ENCODE measurements at regions not wholly inside any gene's neighbourhood (a gene's known extent, or its start where the extent isn't known, plus 50 kb on each side); places are given as distances from the start of the nearest gene placed in this dataset.
"Not testable (repeated sequence)": the region's sequence is repeated elsewhere in the genome, so short reads cannot be mapped to it uniquely, and the experiment has no call there.

DNA sequence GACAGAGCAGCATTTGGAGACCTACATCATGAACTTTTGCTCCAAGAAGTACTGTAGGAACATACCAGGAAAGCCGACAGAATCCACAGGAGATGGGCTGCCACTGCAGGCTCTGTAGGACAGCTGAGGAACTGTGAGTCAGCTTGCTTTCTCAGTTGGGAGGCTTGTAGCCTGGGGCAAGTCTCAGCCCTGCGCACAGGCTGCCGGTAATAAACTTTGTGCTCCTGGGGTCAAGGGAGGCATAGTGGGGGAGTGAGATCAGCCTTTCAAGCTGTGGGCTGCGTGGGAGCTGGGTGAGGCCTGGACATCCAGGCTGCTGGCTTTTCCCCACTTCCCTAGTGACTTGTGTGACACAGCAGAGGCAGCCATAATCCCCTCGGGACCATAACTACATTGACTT, 718.0 kb upstream of the CDH10 start:
- no peak for DNase-seq

DNA sequence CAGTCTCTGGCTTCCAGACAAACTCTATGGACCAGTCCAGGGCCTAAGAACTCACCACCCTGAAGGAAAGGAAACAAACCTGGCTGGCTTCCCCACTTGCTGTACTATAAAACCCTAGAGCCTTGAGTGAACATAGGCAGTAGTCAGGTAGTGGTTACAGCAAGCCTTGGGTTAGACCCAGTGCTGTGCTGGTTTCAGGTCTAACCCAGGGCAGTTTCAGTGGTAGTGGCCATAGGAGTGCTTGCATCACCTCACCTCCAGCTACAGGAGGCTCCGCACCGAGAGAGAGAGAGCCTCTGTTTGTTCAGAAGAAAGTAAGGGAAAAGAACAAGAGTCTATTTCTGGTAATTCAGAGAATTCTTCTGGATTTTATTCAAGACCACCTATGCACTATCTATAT, 714.1 kb upstream of the CDH10 start:
- DNase-seq: no peak

DNA sequence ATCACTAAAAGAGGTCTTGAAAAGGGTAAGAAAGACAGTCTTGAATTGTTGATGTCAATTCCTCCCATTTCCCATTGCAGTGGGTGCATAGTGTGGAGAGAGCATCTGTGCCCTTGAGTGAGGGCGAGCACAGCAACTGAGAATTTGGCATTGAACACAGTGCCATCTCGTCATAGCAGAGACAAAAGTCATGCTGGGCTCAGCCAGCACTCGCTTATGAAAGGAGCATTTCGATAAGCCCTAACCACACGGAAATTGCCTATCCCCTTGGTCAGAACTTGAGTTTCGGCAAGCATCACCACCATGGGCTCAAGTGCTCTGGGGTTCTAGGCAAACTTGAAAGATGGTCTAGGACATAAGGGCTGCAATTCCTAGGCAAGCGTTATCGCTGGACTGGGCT, 712.8 kb upstream of the CDH10 start:
- no peak for DNase-seq

DNA sequence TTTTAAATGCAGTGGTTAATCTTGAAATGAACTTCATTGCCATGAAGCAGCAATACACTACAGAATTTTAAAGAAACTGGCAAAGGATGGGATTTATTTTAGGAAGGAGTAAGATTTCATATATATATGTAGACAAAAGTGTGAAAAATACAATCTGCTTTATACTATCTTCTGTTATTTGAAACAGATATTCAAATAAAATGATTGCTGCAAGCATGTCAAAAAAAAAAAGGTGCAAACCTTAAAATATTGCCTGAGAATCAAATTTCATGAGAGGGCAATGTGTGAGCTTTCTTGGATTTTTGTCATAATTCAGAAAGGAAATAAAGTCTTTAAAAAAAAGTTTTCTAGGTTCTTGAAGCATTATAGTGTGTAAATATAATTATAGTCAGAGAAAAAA, 705.0 kb upstream of the CDH10 start:
- DNase-seq: no peak

DNA sequence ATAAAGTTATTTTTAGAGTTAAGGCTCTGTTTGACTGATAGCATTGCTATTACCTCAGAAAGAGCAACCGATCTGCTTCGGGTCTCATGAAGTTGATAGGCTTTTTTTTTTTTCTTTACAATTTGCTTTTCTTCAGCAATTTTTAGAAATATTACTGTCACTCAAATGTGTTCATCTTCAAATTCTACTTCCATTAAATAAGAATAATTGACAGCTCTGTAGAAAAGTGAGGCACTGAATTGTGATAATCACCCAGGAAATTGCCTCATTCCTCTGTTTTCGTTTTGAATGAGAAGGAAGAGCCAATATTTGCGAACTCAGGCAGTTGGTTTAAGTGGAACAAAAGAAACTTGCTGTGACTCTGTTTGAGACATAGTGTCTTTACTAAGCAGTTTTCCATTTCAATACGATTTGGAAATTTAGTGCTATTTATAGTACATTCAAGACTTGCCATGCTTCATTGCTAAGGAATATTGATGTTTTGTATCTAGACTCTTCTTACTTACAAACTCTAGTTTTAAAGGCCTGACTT, 700.5 kb upstream of the CDH10 start:
- no peak for DNase-seq

DNA sequence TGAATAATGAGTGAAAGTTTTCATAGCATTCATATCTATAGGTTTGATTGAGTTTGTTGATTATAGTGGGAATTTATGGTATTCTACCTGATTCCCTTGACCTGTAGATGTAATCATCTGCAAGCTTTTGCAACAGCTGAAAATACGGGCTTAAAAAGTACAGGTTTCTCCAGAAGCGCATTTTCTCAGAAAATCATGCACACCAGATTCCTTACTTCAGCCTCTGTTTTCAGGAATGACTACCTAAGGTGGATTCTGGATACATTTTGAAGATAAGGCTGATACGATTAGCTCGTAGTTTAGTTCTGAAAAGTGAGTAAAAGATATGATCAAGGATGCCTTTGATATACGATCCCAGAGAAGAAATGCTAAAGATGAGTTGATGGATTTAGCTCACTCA, 694.8 kb upstream of the CDH10 start:
- no peak for DNase-seq

DNA sequence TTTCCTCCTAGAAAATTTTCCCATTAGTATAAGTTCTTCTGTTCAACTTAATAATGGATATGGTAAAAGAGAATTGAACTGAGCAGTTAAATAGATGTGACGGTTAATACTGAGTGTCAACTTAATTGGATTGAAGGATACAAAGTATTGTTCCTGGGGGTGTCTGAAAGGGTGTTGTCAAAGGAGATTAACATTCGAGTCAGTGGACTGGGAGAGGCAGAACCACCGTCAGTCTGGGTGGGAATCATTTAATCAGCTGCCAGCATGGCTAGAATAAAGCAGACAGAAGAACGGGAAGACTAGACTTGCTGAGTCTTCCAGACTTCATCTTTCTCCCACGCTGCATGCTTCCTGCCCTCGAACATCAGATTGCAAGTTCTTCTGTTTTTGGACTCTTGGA, 689.6 kb upstream of the CDH10 start:
- no peak for DNase-seq

DNA sequence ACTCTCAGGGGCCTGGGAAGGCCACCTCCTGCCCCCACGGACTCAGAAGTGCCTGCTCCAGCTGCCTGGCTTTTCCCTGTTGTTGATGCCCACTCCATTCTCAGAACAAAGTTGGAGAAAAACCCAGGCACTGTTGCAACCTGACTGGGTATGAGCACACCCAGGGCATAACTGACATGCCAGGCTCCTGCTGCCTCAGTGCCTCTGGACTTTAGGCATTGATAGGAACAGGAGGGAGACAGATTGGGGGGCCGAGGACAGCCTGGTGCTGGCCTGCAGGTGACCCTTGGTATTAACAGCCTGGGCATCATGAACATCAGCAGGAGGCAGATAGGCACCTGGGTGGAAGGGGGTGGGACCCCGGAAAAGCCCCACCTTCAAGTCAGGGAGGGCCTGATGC, 685.9 kb upstream of the CDH10 start:
- DNase-seq: no peak

DNA sequence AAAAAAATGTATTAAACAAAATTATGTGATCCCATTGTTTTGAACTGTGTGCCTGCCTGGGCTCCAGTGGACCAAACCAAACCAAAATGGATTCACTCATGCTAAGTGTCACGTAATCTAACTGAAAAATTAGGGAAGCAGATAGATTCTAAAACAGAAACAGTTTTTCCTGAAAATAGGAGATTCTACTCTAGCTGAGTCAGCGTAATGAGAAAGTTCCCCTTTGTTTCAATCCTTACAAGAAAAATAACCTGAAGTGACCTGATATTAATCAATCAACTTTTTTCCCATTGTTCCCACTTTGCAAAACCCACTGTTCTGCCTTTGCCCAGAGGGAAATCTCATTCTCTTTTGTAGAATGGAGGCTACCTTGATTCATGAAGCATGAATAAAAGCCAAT, 682.4 kb upstream of the CDH10 start:
- no peak for DNase-seq

DNA sequence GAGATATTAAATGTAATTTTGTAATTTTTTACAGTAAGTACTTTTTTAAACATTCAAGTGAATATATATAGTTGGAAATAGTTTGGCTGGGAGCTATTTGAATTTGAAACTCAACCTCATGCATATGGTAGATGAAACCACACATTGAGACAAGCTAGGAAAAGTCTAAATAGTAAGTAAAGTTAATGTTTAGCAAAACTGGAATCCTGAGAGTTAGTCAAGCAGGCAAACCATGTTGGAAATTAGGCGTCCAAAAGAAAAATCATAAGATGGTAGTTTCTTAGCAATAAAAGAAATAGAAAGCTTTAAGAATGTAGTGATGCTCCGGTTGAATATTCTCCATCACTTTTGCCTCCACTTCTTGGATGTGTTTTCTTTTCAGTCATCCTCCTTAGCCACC, 657.1 kb upstream of the CDH10 start:
- DNase-seq: no peak

DNA sequence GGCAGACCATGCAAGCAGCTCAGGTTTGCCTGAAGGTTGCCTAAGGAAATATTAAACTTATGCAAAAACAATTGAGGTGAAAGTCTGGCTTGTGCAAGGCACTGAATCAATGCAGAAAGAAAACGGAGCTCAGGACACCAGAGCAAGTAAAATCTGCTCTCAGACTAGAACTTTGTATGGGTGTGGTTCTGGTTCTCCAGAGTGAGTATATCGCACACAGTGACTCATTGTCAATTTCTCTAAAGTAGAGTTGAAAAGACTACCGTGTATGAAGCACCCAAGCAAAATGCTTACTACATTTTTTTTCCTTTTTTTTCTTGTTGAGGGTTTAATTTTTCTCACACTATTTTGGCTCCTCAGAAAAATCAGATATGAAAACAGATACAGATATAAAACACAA, 650.3 kb upstream of the CDH10 start:
- DNase-seq: no peak

DNA sequence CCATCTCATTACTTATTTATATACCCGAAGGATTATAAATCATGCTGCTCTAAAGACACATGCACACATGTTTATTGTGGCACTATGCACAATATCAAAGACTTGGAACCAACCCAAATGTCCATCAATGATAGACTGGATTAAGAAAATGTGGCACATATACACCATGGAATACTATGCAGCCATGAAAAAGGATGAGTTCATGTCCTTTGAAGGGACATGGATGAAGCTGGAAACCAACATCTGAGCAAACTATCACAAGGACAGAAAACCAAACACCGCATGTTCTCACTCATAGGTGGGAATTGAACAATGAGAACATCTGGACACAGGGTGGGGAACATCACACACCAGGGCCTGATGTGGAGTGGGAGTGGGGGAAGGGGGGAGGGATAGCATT, 645.0 kb upstream of the CDH10 start:
- DNase-seq: not testable (repeated sequence)

DNA sequence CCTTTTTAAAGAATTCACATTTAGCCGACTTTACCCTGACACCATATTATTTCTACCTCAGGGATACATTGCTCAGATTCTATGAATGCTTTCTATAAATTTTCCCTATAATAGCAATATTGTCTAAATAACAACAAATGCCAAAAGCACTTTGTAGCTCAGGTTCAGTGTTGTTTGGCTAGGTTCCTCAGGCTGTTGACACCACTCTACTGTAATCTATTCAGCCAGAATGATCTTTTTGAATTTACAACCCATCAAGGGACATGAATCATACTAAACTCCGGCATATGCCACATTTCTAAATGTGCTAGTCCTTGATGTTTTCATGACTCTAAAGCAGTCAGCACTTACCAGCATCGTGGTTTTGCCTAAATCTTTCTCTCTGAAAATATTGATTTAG, 641.5 kb upstream of the CDH10 start:
- no peak for DNase-seq

DNA sequence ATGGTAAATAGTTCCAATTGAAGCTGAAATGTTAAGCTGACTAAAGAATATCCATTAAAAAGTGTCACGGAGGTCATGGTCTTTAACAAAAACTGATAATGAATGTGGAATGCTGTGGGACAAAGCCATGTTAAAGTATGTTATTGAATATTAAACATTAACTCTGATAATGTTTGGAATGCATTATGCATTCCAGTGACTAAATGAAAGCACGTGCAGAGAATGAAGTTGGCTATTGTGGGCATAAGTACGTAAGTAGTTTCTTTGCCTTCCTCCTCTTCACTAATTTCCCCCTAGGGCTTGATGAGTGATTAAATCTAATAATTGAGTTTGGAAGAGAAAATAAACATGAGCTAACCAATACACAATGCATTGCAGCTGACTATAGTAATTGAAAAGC, 640.4 kb upstream of the CDH10 start:
- DNase-seq: no peak

DNA sequence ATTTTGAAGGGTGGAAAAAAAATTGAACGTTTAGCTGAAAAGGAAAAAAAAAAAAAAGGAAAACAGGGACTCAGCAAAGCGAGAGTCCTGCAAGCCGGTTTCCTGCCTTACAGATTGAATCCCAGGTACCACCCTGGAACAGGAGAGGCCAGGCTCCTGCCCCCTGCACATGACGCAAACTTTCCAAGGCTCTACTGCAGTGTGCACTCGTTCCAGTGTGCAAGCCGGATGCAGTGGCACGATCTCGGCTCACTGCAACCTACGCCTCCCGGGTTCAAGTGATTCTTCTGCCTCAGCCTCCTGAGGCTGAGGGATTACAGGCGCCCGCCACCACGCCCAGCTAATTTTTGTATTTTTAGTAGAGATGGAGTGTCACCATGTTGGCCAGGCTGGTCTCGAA, 618.7 kb upstream of the CDH10 start:
- not testable (repeated sequence) for DNase-seq

DNA sequence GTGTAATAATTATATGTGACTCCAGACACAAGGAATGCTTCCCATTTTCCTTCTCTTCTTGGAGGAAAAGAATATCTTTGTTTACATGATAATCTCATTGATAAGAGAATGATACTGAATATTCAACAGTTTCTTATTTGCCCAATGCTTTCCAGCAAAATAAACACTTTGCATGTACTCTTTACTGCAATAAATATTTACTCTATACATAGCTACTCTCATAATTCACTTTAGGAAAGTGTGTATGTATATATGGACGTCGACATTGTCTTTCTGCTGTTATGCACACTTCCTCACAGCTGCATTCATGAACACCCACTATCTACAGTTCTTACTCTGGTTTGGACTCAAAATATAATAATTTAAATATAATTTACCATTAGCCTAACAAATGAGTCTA, 617.4 kb upstream of the CDH10 start:
- DNase-seq: no peak

DNA sequence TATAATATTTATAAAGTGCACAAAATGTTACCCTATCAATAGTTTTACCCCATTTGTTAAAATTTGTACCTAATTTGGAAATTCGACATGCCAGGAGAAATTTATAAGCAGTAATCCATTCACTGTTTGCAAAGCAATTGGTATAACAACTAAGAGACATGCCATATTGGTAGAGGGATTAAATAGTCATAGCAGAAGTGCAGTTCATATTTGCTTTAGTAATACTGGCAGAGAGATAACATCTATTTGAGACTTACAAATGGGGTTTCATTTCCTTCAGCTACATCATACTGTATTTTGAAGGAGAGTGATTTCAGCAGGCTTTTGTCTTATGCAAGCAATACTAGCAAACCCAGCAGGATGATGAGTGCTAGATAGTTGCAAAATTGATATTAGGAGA, 610.4 kb upstream of the CDH10 start:
- DNase-seq: no peak

DNA sequence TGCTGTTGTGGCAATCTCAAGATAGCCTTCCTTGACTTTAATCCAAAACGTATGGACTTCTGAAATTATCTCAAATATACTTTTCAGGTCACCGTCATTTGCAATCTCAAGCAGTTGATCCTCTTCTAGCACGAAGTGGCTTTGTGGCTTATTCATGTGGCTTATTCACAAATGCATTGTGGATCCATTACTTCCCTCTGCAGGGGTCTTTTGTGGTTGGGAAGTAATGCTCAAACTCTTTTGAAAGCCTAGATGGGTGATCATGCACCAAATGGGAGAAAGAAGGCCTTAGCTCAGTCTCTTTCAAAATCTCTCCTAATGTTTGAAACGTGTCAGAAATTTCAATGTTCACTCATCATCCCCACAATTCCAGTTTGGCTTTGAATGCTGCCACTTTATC, 597.2 kb upstream of the CDH10 start:
- no peak for DNase-seq

DNA sequence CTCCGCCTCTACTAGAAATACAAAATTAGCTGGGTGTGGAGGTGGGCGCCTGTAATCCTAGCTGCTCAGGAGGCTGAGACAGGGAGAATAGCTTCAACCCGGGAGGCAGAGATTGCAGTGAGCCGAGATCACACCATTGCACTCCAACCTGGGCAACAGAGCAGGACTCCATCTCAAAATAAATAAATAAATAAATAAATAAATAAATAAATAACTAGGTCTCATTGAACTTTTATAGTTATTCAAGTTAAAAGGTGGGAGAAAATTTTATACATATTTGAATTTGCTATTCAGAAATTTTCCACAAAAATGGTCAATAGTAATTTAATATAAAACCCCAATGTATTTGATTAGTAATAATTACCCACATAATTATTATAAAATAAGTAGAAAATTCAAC, 593.9 kb upstream of the CDH10 start:
- DNase-seq: not testable (repeated sequence)

DNA sequence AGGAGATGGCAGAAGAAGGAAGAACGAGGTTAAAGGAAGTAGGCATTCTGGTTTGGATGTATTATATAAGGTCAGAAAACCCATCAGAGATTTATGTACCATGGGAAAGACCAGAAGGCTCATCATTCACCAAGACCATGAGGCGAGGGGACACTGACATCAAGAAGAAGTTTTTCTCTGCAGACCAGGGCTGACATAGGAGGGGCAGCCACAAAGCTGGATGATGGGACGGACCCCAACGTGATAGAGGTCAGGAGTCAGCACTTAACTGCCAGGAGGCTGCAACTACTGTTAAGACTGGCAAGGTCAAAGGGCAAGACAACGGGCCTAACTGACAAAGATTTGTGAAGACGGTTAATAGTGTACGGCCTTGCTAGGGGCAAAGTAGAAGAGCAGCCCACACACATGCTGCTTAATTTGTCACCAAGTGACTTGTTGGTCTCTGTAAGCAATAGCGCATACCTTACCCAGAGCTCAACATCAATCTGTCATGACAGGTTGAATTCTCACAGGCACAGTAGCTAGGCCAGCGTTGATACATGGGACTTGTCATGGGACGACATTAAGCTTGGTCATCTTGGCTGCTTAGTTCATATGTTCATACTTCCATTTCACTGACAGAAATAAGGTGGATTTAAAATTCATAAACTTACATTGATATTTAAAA, 579.7 kb upstream of the CDH10 start:
- DNase-seq: no peak

DNA sequence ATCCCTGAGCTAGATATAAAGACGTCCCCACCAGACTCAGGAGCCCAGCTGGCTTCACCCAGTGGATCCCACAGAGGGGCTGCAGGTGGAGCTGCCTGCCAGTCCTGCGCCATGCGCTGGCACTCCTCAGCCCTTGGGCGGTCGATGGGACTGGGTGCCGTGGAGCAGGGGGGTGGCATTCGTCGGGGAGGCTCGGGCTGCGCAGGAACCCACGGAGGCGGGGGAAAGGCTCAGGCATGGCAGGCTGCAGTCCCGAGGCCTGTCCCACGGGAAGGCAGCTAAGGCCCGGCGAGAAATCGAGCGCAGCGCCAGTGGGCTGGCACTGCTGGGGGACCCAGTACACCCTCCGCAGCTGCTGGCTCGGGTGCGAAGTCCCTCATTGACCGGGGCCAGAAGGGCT, 555.1 kb upstream of the CDH10 start:
- not testable (repeated sequence) for DNase-seq

DNA sequence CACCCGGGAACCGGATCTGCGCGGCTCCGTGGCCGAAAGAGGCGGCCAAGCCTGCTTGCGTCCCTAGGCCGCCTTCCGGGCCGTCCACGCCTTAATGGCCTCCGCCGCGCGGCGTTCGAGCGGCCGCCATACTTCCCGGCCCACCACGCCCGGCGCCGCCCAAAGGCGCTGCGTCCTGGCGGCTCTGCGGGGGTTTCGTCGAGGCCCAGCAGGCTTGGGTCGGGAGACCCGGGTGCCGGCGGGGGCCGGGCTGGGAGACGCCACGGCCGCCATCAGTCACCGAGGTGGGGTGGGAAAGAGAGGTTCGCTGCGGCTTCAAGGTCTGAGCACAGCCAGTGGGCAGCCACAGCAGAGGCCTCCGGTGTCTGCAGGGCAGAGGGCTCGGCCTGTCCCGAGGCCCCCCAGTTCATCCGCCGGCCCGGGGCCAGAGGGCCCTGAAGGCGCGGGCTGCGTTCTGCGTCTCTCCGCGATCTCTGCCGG, 545.8 kb upstream of the CDH10 start:
- no peak for DNase-seq

DNA sequence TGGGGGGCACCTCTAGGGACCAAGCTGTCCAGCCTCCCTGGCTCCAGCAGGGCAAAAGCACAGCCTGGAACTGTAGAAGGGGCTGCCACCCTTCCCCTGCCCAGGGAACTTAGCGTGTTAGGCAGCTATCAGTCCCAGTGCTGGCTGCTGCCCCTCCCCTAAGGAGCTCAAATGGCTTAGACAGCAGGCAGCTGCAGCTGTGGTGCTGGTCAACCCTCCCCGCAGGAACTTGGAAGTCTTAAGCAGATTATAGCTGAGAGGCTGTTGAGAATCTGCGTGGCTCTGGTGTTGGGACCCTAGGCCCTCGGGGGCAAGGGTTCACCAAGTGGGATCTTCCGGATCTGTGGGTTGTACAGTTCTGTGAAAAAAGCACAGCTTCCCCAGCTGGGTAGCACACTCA, 536.5 kb upstream of the CDH10 start:
- DNase-seq: no peak

DNA sequence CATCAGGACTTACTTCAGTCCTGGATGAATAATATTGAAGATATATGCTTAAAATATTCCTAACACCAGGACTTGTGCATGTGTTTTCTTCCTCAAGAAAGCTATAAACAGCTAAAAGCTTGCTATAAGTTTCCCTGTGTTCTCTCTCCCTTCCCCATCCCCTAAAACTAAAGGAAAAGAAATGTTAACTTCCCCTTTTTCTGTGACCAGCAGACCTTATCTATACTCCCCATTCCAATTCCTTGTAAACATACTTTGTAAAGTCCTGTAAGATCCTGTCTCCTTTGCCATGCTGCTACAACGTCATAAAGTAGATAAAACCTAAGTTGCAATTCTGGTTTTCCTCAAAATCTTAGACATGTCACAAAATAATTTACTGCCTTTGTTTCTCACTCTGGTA, 517.8 kb upstream of the CDH10 start:
- DNase-seq: not testable (repeated sequence)

DNA sequence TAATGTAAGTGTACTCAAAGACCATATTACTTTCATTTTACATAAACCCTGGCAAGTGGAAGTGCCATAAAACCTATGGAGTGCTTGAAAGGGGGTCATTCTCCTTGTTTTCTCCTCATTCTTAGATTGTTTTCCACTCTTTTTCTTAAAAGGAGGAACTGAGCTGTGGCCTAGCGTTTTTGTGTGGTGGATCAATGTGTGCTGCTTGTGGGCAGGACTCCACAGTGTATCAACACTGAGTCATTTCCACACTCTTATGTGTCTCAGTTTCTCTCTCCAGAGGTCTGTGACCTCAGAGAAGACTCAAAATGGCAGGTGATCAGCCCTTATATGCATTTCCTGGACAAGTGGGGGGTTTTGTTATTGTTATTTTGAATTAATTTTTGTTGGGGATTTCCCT, 516.1 kb upstream of the CDH10 start:
- DNase-seq: no peak
